GM12878 (cell line): ENCODE measurements at regions not wholly inside any gene's neighbourhood (a gene's known extent, or its start where the extent isn't known, plus 50 kb on each side); places are given as distances from the start of the nearest gene placed in this dataset.

ENCODE experiments used
- ATAC-seq: fragments of 200-7000 bp; cut with Tn5 transposase; 3 replicates; pipeline ENCODE4 v1.9.1; 2020; ENCODE audit warnings: mild to moderate bottlenecking, moderate library complexity
- BruUV-seq: library from RNA; stranded (reverse); fragments of 400-500 nt; replicated peaks from 2 replicates; lab custom pipeline; 2021; lab: Mats Ljungman, UMichigan
- CTCF ChIA-PET: fragments of 300-600 bp; sonication (Branson Sonifier 250); formaldehyde crosslinking; extraction: SDS; loops from one replicate; lab custom pipeline; 2021; ENCODE audit warnings: inconsistent platforms; lab: Yijun Ruan, JAX
- POLR2A ChIA-PET: fragments of 350-600 bp; formaldehyde crosslinking; extraction: SDS; loops from one replicate; lab custom pipeline; 2021; ENCODE audit warnings: inconsistent platforms; lab: Charles Lee
- RAD21 ChIA-PET: fragments of 300-600 bp; sonication (Branson Sonifier 250); formaldehyde crosslinking; loops from one replicate; lab custom pipeline; 2023; ENCODE audit warnings: antibody characterized with exemption; ENCODE audit not compliant: unreplicated experiment; lab: Charles Lee
- SMC1A ChIA-PET: fragments of 300-600 bp; sonication (Branson Sonifier 250); formaldehyde crosslinking; loops from one replicate; lab custom pipeline; 2023; ENCODE audit not compliant: unreplicated experiment, uncharacterized antibody; lab: Charles Lee
- DNase-seq: peaks from one replicate; pipeline ENCODE4 v3.0.0-alpha.2; 2011; ENCODE audit warnings: low read depth, low spot score
- FAIRE-seq: peaks from 3 replicates; lab custom pipeline; 2011; peaks lifted over from hg19 to GRCh38; lab: Jason Lieb, UNC
- H2AFZ ChIP-seq: 2 replicates; pipeline ENCODE4 v1.6.0; 2011; ENCODE audit warnings: low read depth, low read length, control low read depth; ENCODE audit not compliant: control insufficient read depth
- H3K27ac ChIP-seq: 2 replicates; pipeline ENCODE4 v1.5.1; 2011; ENCODE audit warnings: control low read depth; ENCODE audit not compliant: control insufficient read depth, insufficient read depth
- H3K27me3 ChIP-seq, 2 experiments: replicated peaks in 1 of 2; 2 replicates each; pipeline versions ENCODE4 v1.6.0 to v1.6.1; 2011; ENCODE audit warnings: low read length in 1 of 2; ENCODE audit not compliant: control insufficient read depth in 2 of 2, insufficient read depth in 2 of 2
- H3K36me3 ChIP-seq, 2 experiments: 2 replicates each; pipeline ENCODE4 v1.5.1; 2011; ENCODE audit warnings: low read length in 1 of 2; ENCODE audit not compliant: control insufficient read depth in 2 of 2, insufficient read depth in 2 of 2
- H3K4me1 ChIP-seq: 2 replicates; pipeline ENCODE4 v1.6.1; 2011; ENCODE audit warnings: mild to moderate bottlenecking, low read length, moderate library complexity, mixed read lengths; ENCODE audit not compliant: control insufficient read depth, insufficient read depth
- H3K4me2 ChIP-seq: 2 replicates; pipeline ENCODE4 v1.6.0; 2011; ENCODE audit warnings: control low read depth; ENCODE audit not compliant: control insufficient read depth, insufficient read depth
- H3K4me3 ChIP-seq: fragments of 200-600 bp; sonication (generic); 2 replicates; pipeline ENCODE4 v1.5.1; 2016
- H3K79me2 ChIP-seq: 2 replicates; pipeline ENCODE4 v1.6.0; 2011; ENCODE audit warnings: low read length; ENCODE audit not compliant: control insufficient read depth, insufficient read depth
- H3K9ac ChIP-seq: 2 replicates; pipeline ENCODE4 v1.8.0; 2011; ENCODE audit warnings: low read length, control low read depth, mixed read lengths; ENCODE audit not compliant: control insufficient read depth, insufficient read depth
- H3K9me3 ChIP-seq: replicated peaks from 3 replicates; pipeline ENCODE4 v1.5.1; 2011; ENCODE audit warnings: mild to moderate bottlenecking, low read length; ENCODE audit not compliant: control insufficient read depth, insufficient read depth
- H4K20me1 ChIP-seq: 2 replicates; pipeline ENCODE4 v1.6.0; 2011; ENCODE audit not compliant: control insufficient read depth, insufficient read depth
- ATF7 ChIP-seq: fragments of 450-650 bp; IDR thresholded peaks from 2 replicates; pipeline ENCODE4 v1.6.1; 2016; ENCODE audit warnings: low read depth, mild to moderate bottlenecking
- BCL11A ChIP-seq: IDR thresholded peaks from 2 replicates; pipeline ENCODE4 v1.6.1; 2011; ENCODE audit warnings: low read depth, low read length
- CBFB ChIP-seq: IDR thresholded peaks from 2 replicates; pipeline ENCODE4 v1.6.1; 2016; ENCODE audit warnings: antibody characterized with exemption, low read depth
- FOXK2 ChIP-seq: fragments of 450-650 bp; IDR thresholded peaks from 2 replicates; pipeline ENCODE4 v1.6.1; 2017; ENCODE audit warnings: mild to moderate bottlenecking, moderate library complexity
- MXI1 ChIP-seq: fragments of 150-350 bp; IDR thresholded peaks from 2 replicates; pipeline ENCODE4 v1.6.1; 2011; ENCODE audit warnings: low read depth, mild to moderate bottlenecking, inconsistent platforms, low read length, improper control_type of control experiment
- POU2F2 ChIP-seq: IDR thresholded peaks from 3 replicates; pipeline ENCODE4 v1.6.1; 2011; ENCODE audit warnings: low read depth, mild to moderate bottlenecking, low read length, borderline replicate concordance
- SMARCA5 ChIP-seq: fragments of 450-650 bp; IDR thresholded peaks from 2 replicates; pipeline ENCODE4 v1.6.1; 2017; ENCODE audit warnings: mild to moderate bottlenecking
- STAT1 ChIP-seq: fragments of 450-650 bp; conservative IDR thresholded peaks from 2 replicates; pipeline ENCODE4 v1.6.1; 2014; ENCODE audit warnings: antibody characterized with exemption, mild to moderate bottlenecking
- SUZ12 ChIP-seq: fragments of 200-600 bp; sonication (generic); IDR thresholded peaks from one replicate; pipeline ENCODE4 v1.6.1; 2018; ENCODE audit warnings: antibody characterized with exemption, mild to moderate bottlenecking; ENCODE audit not compliant: unreplicated experiment
- TCF3 ChIP-seq: IDR thresholded peaks from 2 replicates; pipeline ENCODE4 v1.6.1; 2012; ENCODE audit warnings: low read depth, mild to moderate bottlenecking, low read length, borderline replicate concordance; ENCODE audit not compliant: insufficient read depth
- ZZZ3 ChIP-seq: IDR thresholded peaks from 2 replicates; pipeline ENCODE4 v1.6.1; 2011; ENCODE audit warnings: low read depth; ENCODE audit not compliant: control insufficient read depth, insufficient read length
- WGBS: methylation state at CpG from one replicate; pipeline ENCODE4 v1.1.6; 2016; ENCODE audit warnings: low lambda C conversion rate; ENCODE audit not compliant: insufficient replicate concordance, insufficient coverage; ENCODE audit errors: missing lambda C conversion rate; 5-methylcytosine and 5-hydroxymethylcytosine counted together
- in situ Hi-C: fragments of 300-500 bp; cut with MboI; formaldehyde crosslinking; loops from 9 replicates; pipeline ENCODE4 v1.14.3; 2018; ENCODE audit warnings: mixed read lengths
- intact Hi-C: fragments of 100-400 bp; cut with micrococcal nuclease; formaldehyde crosslinking; loops from one replicate; pipeline ENCODE4 v1.14.2; 2022; ENCODE audit not compliant: unreplicated experiment
- TF ChIP-seq, protein P1 (sequence below): fragments of 450-650 bp; IDR thresholded peaks from 2 replicates; pipeline ENCODE4 v1.6.1; 2017; ENCODE audit warnings: mild to moderate bottlenecking, low read depth, inconsistent platforms; ENCODE audit not compliant: poor library complexity, severe bottlenecking

DNA sequence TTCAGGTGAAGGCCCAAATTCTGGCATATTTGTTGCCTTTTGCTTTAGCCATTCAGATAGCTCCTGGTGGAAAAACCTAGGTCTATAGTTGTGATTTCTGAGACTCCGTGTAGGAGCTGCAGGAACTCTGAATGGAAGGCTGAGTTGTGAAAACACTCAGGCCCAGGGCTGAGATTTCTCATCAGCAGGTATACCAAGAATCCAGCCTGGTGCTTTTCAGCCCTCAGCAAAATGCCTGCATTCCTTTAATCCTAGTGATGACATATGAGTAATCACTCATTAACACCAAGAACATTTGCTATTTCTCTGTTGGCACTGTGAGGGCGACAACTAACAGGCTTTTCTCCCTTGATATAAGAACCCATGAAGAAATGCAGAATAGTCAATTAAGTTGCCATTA lies 546.1 kb upstream of the MAN1A1 start:
- RAD21 ChIA-PET, result no interaction called here
- Histone ChIP-seq H3K9me3 (no peaks in the 10 kb centered on the region), H3K4me1 (no peaks in the 10 kb centered on the region), H2AFZ (no peak overlapping the region)
- no TSS peak for BruUV-seq
- ATAC-seq, result no peak
- no peak for TF ChIP-seq SUZ12
- TF ChIP-seq TCF3, result no peak
- TF ChIP-seq POU2F2, result no peak
- TF ChIP-seq STAT1, result no peak
- TF ChIP-seq ZZZ3, result no peak
- TF ChIP-seq ATF7, result no peak
- no peak for TF ChIP-seq BCL11A
- no peak for TF ChIP-seq SMARCA5
- no peak for TF ChIP-seq CBFB
- TF ChIP-seq, protein P1, sequence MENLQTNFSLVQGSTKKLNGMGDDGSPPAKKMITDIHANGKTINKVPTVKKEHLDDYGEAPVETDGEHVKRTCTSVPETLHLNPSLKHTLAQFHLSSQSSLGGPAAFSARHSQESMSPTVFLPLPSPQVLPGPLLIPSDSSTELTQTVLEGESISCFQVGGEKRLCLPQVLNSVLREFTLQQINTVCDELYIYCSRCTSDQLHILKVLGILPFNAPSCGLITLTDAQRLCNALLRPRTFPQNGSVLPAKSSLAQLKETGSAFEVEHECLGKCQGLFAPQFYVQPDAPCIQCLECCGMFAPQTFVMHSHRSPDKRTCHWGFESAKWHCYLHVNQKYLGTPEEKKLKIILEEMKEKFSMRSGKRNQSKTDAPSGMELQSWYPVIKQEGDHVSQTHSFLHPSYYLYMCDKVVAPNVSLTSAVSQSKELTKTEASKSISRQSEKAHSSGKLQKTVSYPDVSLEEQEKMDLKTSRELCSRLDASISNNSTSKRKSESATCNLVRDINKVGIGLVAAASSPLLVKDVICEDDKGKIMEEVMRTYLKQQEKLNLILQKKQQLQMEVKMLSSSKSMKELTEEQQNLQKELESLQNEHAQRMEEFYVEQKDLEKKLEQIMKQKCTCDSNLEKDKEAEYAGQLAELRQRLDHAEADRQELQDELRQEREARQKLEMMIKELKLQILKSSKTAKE, result no peak
- no peak for TF ChIP-seq FOXK2
- TF ChIP-seq MXI1, result no peak
- TF ChIP-seq, all 136 proteins: peak for 0
- Histone ChIP-seq H3K79me2 (no peaks in the 10 kb centered on the region), H3K4me3 (no peak overlapping the region), H3K36me3 (no peaks in the 10 kb centered on the region), H4K20me1 (no peaks in the 10 kb centered on the region), H3K9ac (no peak overlapping the region), H3K4me2 (no peak overlapping the region), H3K27ac (no peak overlapping the region), H3K27me3 (no peaks in the 10 kb centered on the region)
- ChIA-PET CTCF (interaction anchor here (1.9 kb wide), 1 partner anchor 9 kb away, joined by 6 read pairs; no protein-coding TSS in a partner anchor), POLR2A (no interaction called here), SMC1A (no interaction called here)
- DNase-seq (no peak), FAIRE-seq (no peak)
- WGBS, result 43% methylated on average over 2 of the region's 2 CpGs
- in situ Hi-C loops, result no loop called here
- intact Hi-C loops, result no loop called here
